Endothelial cell of hepatic sinusoid (primary cell): ENCODE measurements at regions not wholly inside any gene's neighbourhood (a gene's known extent, or its start where the extent isn't known, plus 50 kb on each side); places are given as distances from the start of the nearest gene placed in this dataset.
"Not testable (repeated sequence)": the region's sequence is repeated elsewhere in the genome, so short reads cannot be mapped to it uniquely, and the experiment has no call there.

Experiments
- in situ Hi-C: cut with HindIII; loops from 2 replicates; pipeline ENCODE4 v1.10.0; 2017; ENCODE audit warnings: low sequenced_read_pairs

DNA sequence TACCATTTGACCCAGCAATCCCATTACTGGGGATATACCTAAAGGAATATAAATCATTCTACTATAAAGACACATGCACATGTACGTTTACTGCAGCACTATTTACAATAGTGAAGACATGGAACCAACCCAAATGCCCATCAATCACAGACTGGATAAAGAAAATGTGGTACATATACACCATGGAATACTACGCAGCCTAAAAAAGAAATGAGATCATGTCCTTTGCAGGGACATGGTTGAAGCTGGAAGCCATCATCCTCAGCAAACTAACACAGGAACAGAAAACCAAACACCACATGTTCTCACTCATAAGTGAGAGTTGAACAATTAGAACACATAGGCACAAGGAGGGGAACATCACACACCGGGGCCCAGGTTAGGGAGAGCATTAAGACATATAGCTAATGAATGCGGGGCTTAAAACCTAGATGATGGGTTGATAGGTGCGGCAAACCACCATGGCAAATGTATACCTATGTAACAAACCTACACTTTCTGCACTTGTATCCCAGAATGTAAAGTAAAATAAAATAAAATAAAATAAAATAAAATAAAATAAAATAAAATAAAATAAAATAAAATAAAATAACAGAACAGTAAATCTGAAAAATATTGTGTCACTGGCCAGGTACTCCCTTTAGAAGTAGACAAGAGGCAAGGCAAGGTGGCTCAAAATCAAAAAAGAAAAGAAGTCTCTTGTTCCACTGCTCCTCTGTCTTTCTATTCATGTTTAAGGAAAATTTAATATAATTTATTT, 423.8 kb upstream of the GRAMD2B start:
- in situ Hi-C loops = not testable (repeated sequence)

DNA sequence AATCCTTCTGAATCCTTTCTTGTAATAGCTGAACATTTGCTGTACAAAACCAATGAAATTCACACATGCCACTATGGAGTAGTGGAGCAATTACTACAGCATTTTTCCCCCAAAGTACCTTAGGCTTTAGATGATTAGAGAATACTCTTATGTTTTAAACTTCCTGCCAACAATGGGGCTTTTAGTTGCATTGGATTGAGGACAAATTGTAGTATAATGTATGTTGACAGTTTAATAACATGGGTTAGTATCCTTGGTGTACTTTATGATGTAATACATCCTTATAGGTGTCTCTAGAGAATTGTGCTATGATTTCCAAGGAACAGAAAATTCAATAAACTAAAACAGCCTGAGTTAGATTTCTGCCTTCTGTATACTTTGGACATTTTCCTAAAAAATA, 422.7 kb upstream of the GRAMD2B start:
- in situ Hi-C loops = no loop called here

DNA sequence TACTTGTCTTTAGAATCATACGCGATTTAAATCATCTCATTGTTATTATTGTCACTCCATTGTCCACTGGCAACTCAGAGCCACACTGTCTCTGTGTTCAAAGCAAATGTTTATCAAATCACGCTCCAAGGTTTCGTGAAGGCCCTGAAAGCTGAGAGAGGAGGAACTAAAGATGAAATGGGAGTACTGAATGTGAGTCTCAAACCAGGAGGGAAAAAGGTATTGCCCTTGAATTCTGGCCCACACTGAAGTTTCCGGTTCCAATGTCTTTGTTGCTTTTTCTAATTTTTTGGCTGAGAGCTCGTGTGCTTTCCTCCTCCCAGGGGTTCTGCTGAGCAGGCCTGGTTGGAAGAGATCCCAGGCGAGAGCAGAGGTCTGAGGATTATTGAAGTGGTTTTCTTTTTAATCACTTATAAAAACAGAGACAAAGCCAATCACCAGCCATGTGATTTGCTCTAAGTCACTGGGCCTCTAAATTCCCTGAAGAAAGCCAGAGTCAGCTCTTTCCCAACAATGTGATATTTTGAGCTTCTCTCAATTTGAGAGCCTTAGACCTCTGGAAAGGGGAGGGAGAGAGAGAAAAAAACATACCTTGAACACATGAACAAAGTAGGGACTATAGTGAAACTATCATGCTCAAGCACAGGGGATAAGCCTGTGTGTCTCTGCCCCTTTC, 420.8 kb upstream of the GRAMD2B start:
- in situ Hi-C loops = no loop called here

DNA sequence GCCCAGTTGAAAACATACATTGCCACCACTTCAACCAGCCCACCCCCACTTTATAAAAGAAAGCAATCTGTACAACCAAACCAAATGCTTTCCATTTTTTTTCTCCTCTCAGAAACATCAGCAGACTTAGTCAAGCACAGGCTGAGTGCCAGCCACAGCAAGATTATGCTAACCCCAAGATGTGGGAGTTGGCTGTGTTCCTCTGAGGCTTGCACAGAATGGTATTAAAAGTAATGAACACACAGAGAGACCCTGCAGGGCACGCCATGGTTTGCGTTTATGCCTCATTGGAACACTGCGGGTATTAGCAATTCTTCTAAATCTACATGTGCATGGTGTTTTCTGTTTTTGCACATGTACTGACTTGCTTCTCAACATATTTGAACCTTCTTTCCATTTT, 419.9 kb upstream of the GRAMD2B start:
- in situ Hi-C loops = no loop called here

DNA sequence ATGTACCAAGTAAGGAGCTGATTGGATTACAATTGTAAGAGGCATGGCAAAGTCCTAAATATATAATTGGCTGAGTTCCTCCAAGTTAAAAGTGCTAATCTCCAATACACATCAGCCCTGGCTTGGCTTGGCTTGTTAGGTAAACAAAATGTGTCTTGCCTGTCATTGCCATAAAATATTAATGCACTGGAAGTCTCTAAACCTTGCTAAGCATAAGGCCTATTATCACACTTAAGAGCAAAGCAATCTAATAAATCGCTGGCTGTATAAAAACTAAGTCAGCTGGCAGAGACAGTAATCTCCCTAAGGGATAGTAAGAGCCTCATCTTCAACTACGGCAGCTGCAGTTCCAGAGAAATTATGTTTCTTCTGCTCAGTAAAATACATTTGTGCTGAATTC, 418.6 kb upstream of the GRAMD2B start:
- in situ Hi-C loops = no loop called here

DNA sequence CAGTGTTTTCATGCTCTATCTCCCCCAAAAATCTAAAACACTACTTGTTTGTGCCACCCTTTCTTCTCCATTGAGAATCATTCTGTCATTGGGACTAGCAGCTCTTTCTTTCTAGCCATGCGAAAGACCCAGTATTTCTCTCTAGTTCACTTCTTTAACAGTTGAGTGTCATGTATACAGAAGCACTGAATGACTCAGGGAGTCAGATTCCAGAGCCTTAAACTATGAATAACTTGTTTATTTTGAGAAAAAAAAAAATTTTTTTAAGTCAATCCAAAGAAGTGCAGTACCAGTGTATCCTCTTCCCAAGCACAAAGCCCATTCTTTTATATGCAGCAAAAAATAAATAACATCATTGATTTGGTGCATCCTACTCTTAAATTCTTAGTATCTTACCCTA, 415.4 kb upstream of the GRAMD2B start:
- in situ Hi-C loops = no loop called here

DNA sequence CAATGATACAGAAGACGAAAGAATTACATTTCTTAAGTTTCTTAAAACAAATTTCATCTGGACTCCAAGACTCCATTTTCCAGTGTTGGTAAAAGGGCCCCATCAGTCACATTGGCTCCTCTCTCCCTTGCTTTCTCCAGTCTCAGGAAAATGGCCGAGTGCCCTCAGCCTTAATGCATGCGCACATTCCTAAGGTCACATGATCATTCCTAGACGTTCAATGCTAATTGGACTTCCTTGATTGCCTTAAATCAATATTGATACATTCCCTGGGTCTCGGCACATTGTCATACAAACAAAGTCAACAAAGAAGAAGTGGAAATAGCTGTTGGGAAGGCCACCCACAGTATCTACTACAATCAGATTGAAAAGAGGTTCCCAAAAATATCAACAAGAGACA, 413.6 kb upstream of the GRAMD2B start:
- in situ Hi-C loops = no loop called here

DNA sequence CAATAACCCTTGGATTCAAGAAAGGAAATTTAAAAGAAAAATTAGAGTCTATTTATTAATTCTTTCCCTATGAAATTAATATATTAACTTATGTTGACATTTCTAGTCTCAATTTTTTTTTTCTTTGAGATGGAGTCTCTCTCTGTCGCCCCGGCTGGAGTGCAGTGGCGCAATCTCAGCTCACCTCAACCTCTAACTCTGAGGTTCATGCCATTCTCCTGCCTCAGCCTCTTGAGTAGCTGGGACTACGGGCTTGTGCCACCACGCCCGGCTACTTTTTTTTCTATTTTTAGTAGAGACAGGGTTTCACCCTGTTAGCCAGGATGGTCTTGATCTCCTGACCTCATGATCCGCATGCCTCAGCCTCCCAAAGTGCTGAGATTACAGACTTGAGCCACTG, 411.7 kb upstream of the GRAMD2B start:
- in situ Hi-C loops = not testable (repeated sequence)

DNA sequence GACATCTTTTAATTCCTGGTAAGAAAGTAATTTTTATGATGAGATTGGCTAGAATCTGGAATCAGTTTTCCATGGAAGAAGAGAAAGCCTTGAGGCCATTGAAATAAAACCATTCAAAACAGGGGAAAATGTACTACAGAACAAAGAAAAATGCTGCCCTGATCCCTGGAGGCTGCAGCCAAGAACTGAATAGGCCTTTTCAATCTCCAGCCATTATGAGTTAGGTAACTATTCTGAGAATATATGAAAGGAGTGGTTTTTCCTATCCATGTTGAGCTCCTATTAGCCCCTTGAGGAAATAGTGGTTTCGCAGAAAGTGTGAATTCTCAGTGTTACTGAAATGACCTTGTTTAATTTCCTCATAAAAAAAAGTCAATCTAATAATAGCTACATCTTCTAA, 408.5 kb upstream of the GRAMD2B start:
- in situ Hi-C loops = no loop called here

DNA sequence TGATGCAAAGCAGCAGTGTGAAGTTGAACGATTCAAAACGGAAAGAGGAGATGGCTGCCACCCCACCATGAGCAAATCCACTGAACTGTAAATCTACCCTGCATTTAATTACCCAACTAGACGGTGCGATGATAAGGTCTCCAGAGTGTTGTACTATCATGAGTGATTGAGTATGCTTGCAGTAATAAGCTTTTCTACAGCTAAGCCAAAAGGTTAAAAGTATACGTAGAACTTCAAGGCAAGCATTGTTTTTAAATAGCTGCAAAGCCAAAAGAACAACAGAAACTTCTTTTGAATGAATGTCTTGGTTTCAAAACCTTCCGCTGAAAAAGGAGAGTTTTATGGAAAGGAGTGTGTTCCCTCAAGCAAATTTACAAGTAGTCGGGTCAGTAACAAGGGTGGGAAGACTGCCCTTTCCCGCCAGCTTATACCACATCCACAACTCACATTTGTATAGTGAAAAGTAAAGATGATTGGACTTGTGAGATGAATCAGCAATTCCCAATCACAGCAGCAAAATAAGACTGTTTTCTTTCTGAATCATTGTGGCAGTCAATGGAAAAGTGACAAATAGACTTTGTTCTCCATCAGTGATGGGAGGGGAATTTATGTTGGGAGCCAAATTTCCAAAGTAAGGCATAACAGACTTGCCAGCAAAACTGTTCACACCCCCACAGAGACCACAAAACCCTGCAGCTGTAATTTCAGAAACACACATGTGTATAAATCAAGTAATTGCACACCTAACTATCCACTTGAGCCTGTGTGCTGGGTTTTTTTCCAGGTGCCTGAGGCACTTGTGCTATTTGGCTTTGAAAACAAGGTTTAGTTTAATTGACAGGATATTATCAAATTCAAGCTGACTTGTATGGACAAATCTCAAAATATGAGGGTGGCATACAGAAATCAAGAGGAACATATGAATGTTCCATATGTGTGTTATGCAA, 407.7 kb upstream of the GRAMD2B start:
- in situ Hi-C loops = no loop called here

DNA sequence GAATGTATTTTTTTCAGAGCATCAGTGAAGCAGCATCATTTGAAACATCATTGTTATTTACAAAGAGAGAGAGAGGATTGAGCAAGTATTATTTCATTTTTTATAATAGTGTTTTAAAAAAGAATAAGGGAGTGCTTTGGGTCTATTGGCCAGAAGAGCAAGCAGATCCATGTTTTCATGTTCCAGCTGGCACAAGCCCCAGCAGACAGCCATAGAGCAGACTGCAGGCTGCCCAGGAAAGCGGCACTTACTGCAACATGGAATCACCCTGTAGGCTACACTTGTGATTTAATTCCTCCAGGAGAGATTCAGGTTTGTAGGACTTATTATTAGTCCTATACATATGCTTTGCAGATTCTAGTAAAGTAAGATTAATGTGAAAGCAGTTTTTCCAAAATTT, 407.0 kb upstream of the GRAMD2B start:
- in situ Hi-C loops = no loop called here

DNA sequence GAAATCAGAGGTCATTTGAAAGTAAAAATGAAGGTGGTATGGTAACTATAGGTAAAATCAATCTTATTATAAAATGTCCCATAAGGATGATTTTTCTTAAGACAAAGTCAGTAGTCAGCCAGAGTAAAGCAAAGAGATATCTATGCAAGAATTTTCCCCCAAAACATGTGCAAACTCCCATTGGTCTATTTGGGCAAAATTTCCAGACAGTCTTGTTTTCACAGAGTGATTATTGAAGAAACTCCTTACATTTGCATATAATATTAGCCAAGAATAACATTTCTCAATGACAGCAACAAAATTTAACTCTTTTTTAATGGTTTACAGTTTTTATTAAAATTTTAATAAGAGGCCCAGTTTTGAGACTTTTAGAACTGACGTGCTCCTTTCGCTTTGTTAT, 406.1 kb upstream of the GRAMD2B start:
- in situ Hi-C loops = no loop called here

DNA sequence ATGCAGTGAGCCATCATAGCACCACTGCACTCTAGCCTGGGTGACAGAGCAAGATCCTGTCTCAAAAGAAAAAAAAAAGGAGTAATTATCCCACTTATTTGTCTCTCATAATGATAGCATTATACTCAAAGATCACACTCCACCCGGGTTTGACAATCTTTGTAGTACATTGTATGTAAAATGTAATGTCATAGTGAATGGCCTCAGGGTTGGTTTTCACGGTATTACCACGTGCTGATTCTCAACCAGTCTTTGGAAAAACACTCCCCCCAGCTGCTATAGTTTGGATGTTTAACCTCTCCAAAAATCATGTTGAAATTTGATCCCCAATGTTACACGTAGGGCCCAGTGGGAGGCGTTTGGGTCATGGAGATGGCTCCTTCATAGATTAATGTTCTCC, 402.4 kb upstream of the GRAMD2B start:
- in situ Hi-C loops = no loop called here

DNA sequence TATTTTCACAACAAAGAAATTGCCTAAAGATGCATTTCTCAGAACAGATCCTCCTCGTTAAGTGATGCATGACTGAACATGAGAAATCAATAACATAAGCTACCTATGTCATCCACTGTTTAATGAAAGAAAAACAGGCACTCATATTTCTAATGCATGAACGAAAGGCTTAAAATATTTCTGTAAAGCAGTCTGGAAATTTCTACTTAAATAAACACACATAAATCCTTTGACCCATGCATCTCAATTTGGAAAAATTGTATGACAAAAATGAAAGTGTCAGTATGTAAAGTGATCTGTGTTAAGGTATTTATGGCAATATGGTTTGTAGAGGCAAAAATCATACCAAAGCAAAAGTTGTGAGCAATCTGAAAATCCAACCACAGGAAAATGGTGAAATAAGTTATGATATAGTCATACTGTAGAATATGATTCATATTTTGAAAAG, 399.2 kb upstream of the GRAMD2B start:
- in situ Hi-C loops = no loop called here

DNA sequence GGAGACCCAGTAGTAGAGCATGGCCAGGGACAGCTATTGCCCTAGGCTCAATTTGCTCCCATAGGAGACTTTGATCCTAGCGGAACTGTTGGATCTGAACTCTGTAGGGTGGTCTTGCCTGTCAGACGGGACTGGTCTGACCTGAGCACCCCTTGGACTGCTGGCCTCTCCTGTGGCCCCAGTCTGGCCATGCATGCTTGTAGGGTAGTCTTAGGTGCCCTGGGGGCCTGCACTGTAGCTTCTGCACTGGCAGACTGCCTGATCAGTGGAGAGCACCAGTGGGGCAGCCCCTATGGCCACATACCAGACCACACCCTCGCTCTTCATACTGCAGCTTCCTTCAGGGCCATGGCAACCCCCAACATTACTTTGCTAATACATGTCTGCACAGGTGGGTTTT, 396.1 kb upstream of the GRAMD2B start:
- in situ Hi-C loops = no loop called here

DNA sequence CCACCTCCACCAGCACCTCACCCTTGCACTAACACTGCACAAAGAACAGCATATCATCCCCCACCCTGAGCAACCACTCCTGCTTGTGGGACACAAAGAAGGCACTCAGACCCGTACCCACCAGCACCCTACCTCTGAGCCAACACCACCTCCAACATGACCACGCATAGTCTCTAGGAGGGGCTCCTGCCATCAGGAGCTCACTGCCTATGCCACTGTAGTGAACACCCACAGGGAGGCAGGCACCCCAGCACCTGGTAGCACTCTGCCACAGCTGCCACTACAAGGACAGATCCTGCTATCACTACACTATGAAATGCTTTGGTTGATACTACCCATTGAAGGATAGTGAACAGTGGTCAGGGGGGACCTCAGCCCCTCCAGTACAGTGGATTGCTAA, 395.6 kb upstream of the GRAMD2B start:
- in situ Hi-C loops = no loop called here

DNA sequence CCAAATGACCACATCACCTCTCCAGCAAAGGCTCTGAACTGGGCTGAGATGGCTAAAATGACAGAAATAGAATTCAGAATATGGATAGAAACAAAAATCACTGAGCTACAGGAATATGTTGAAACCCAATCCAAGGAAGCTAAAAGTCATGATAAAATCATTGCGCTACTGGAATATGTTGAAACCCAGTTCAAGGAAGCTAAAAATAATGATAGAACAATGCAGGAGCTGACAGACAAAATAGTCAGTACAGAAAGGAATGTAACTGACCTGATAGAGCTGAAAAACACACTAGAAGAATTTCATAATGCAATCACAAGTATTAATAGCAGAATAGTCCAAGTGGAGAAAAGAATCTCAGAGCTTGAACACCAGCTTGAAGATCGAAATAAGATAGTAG, 394.9 kb upstream of the GRAMD2B start:
- in situ Hi-C loops = no loop called here

DNA sequence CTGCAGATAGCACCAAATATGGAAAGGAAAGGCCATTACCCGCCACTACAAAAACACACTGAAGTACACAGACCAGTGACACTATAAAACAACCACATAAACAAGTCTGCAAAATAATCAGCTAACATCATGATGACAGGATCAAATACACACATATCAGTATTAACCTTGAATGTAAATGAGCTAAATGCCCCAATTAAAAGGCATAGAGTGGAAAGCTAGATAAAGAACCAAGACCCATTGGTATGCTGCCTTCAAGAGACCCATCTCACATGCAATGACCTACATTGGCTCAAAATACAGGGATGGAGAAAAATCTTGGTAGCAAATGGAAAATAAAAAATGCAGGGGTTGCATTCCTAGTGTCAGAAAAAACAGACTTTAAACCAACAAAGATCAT, 393.9 kb upstream of the GRAMD2B start:
- in situ Hi-C loops = not testable (repeated sequence)

DNA sequence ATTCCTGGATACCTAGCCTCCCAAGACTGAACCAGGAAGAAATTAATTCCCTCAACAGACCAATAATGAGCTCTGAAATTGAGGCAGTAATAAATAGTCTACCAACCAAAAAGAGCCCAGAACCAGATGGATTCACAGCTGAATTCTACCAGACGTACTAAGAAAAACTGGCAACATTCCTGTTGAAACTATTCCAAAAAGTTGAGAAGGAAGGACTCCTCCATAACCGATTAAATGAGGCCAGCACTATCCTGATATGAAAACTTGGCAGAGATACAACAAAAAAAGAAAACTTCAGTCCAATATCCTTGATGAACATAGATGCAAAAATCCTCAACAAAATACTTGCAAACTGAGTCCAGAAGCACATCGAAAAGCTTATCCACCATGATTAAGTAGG, 392.5 kb upstream of the GRAMD2B start:
- in situ Hi-C loops = no loop called here

DNA sequence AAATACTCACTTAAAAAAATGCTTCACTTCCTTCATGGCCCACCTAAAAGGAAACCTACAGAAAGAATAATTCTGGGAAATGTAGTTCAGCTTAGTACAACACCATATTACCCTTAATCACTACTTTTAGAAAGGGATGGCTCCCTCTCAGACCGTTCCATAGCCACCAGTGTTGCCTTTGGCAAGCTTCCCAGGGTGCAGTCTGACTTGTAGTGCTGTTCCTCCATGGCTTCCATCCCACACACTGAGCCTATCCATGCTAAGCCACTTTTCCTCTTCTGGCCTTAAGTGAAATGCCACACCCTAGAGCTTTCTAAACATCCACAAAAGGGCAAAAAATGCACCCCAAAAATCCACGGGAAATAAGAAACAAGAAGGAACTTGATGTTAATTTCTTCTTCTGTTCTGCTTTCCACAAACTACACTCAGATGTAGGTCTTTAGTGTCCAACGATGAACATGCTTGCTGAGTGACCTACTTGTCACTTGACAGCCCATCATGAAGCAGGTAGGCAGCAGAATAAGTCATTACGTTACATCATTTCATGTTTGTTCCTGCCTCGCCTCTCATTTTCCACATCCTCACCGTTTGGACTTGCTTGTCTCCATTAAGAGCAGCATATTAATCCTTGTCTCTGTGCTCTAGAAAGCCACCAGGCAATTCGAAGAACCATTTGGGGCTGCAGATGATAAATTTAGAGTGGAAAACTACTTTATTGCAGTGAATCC, 391.1 kb upstream of the GRAMD2B start:
- in situ Hi-C loops = no loop called here

DNA sequence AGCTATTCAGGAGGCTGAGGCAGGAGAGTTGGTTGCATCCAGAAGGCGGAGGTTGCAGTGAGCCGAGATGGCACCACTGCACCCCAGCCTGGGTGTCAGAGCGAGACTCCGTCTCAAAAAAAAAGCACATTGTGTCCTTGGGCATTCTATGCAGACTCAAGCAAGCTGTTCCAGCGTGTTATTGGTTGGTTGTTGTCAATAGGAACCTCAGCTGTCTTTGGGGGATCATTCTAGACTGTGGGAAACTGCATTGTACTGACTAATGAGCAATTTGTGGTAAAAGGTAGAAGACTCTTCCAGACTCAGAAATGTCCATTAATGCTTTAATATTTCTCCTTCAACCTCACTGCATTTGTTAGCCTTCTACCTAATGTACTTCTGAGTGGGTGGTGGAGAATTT, 379.5 kb upstream of the GRAMD2B start:
- in situ Hi-C loops = no loop called here
